ENCODE measurements at regions not wholly inside any gene's neighbourhood (a gene's known extent, or its start where the extent isn't known, plus 50 kb on each side); places are given as distances from the start of the nearest gene placed in this dataset.
A peak's percentile ranks its signal among the peaks of the same experiment; 100 is the strongest.

GRCh38 chr10:43746906-43747305, 98.2 kb upstream of the ZNF32 start:
- Histone ChIP-seq H3K4me1 (ENCODE audit: control insufficient read depth, insufficient read depth, low read length, poor library complexity, severe bottlenecking) (no peaks in the 10 kb centered on the region), H3K9me3 (ENCODE audit: control insufficient read depth in 2 of 2, low read length in 2 of 2) (no peaks in the 10 kb centered on the region), H3K27me3 (ENCODE audit: control insufficient read depth, insufficient read depth, low read length) (no peaks in the 10 kb centered on the region), H3K36me3 (ENCODE audit: control insufficient read depth, insufficient read depth, low read length) (no peaks in the 10 kb centered on the region), H3K4me3 (ENCODE audit: low read depth, low read length) (no peak overlapping the region), H3K27ac (ENCODE audit: insufficient read depth, low read length, poor library complexity, severe bottlenecking) (no peak overlapping the region)
- H3K27ac Mint-ChIP-seq = no peak overlapping the region
- no peaks in the 10 kb centered on the region for H3K36me3 Mint-ChIP-seq
- DNase-seq (no peak), ATAC-seq (ENCODE audit: low read depth in 2 of 2) (no peak)
- peaks cover 0 to 1% (median 0%) of the 10 kb centered on the region in 7 donors for H3K9me3 Mint-ChIP-seq
- no peaks in the 10 kb centered on the region for H3K4me1 Mint-ChIP-seq
- no peak overlapping the region for H3K4me3 Mint-ChIP-seq
- H3K27me3 Mint-ChIP-seq = peaks cover 5% of the 10 kb centered on the region

GRCh38 chr10:43739161-43739560, 90.5 kb upstream of the ZNF32 start:
- DNase-seq = no peak
- Histone ChIP-seq H3K36me3 (ENCODE audit: control insufficient read depth, insufficient read depth, low read length) (no peaks in the 10 kb centered on the region), H3K4me1 (ENCODE audit: control insufficient read depth, insufficient read depth, low read length, poor library complexity, severe bottlenecking) (no peaks in the 10 kb centered on the region), H3K4me3 (ENCODE audit: low read depth, low read length) (no peak overlapping the region), H3K27me3 (ENCODE audit: control insufficient read depth, insufficient read depth, low read length) (no peaks in the 10 kb centered on the region), H3K9me3 (ENCODE audit: control insufficient read depth in 2 of 2, low read length in 2 of 2) (no peaks in the 10 kb centered on the region), H3K27ac (ENCODE audit: insufficient read depth, low read length, poor library complexity, severe bottlenecking) (no peak overlapping the region)
- H3K4me3 Mint-ChIP-seq = no peak overlapping the region
- no peaks in the 10 kb centered on the region for H3K36me3 Mint-ChIP-seq
- H3K27ac Mint-ChIP-seq = no peak overlapping the region
- no peak for ATAC-seq (ENCODE audit: low read depth in 2 of 2)
- H3K27me3 Mint-ChIP-seq = peaks cover 8% of the 10 kb centered on the region
- peaks cover 0 to 11% (median 0%) of the 10 kb centered on the region in 4 donors for H3K4me1 Mint-ChIP-seq
- H3K9me3 Mint-ChIP-seq = peaks cover 0 to 4% (median 0%) of the 10 kb centered on the region in 7 donors

DNA sequence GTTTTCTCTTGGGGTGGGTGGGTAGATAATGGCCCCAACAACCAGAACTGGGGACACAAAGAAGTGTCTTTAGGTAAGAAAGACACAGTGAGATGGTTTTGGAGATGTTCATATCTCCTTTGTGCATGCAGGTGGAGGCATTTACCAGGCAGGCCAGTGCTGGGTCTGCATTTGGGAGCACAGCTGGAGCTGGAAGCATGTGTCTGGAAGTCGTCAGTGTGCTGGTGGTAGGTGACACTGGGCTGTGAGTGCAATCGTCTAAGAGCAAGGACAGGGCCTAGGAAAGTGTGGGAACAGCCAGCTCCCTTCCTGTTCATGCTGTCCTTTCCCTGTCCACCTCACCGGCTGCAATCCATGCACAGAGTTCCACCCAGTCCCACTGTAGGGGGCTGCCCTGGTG, 88.3 kb upstream of the ZNF32 start:
- Histone ChIP-seq H3K4me3 (ENCODE audit: low read depth, low read length) (no peak overlapping the region), H3K36me3 (ENCODE audit: control insufficient read depth, insufficient read depth, low read length) (no peaks in the 10 kb centered on the region), H3K27ac (ENCODE audit: insufficient read depth, low read length, poor library complexity, severe bottlenecking) (no peak overlapping the region), H3K27me3 (ENCODE audit: control insufficient read depth, insufficient read depth, low read length) (no peaks in the 10 kb centered on the region), H3K4me1 (ENCODE audit: control insufficient read depth, insufficient read depth, low read length, poor library complexity, severe bottlenecking) (no peaks in the 10 kb centered on the region), H3K9me3 (ENCODE audit: control insufficient read depth in 2 of 2, low read length in 2 of 2) (no peaks in the 10 kb centered on the region)
- no peak overlapping the region for H3K4me3 Mint-ChIP-seq
- H3K4me1 Mint-ChIP-seq = peaks cover 0 to 13% (median 0%) of the 10 kb centered on the region in 4 donors
- no peak for DNase-seq
- peaks cover 0 to 4% (median 2%) of the 10 kb centered on the region in 7 donors for H3K9me3 Mint-ChIP-seq
- no peak for ATAC-seq (ENCODE audit: low read depth in 2 of 2)
- peaks cover 7% of the 10 kb centered on the region for H3K27me3 Mint-ChIP-seq
- H3K27ac Mint-ChIP-seq = no peak overlapping the region
- H3K36me3 Mint-ChIP-seq = no peaks in the 10 kb centered on the region

DNA sequence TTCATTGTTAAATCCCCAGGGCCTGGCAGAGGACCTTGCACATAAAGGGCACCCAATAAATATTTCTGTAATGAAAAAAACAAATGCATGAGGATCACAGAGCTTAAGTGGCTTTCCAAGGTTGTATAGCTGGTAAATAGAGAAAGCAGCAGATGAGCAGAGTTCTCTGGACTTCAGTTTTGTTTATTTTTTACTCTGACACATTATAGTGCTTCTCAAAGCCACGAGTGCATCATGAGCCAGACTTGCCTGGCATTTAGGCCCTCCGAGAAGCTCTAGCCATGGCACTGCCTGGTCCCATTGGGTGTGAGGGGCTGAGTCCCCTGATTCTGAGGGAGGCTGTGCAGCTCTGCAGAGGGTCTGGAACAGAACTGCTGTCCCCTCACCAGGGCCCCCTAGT, 87.2 kb upstream of the ZNF32 start:
- peak overlapping the region in 1 of 3 donors; percentile 35 for H3K27ac Mint-ChIP-seq
- no peak for DNase-seq
- no peak for ATAC-seq (ENCODE audit: low read depth in 2 of 2)
- Histone ChIP-seq H3K27me3 (ENCODE audit: control insufficient read depth, insufficient read depth, low read length) (no peaks in the 10 kb centered on the region), H3K4me1 (ENCODE audit: control insufficient read depth, insufficient read depth, low read length, poor library complexity, severe bottlenecking) (no peaks in the 10 kb centered on the region), H3K4me3 (ENCODE audit: low read depth, low read length) (no peak overlapping the region), H3K27ac (ENCODE audit: insufficient read depth, low read length, poor library complexity, severe bottlenecking) (no peak overlapping the region), H3K9me3 (ENCODE audit: control insufficient read depth in 2 of 2, low read length in 2 of 2) (no peaks in the 10 kb centered on the region), H3K36me3 (ENCODE audit: control insufficient read depth, insufficient read depth, low read length) (no peaks in the 10 kb centered on the region)
- no peak overlapping the region for H3K4me3 Mint-ChIP-seq
- peaks cover 0 to 10% (median 2%) of the 10 kb centered on the region in 7 donors for H3K9me3 Mint-ChIP-seq
- peaks cover 8% of the 10 kb centered on the region for H3K27me3 Mint-ChIP-seq
- H3K4me1 Mint-ChIP-seq = peaks cover 0 to 13% (median 0%) of the 10 kb centered on the region in 4 donors
- H3K36me3 Mint-ChIP-seq = no peaks in the 10 kb centered on the region

GRCh38 chr10:43734716-43735115, 86.0 kb upstream of the ZNF32 start:
- ATAC-seq (ENCODE audit: low read depth in 2 of 2) = no peak
- Histone ChIP-seq H3K27me3 (ENCODE audit: control insufficient read depth, insufficient read depth, low read length) (no peaks in the 10 kb centered on the region), H3K36me3 (ENCODE audit: control insufficient read depth, insufficient read depth, low read length) (no peaks in the 10 kb centered on the region), H3K4me3 (ENCODE audit: low read depth, low read length) (no peak overlapping the region), H3K27ac (ENCODE audit: insufficient read depth, low read length, poor library complexity, severe bottlenecking) (no peak overlapping the region), H3K4me1 (ENCODE audit: control insufficient read depth, insufficient read depth, low read length, poor library complexity, severe bottlenecking) (no peaks in the 10 kb centered on the region), H3K9me3 (ENCODE audit: control insufficient read depth in 2 of 2, low read length in 2 of 2) (peaks cover 2 to 6% of the 10 kb centered on the region in 2 experiments)
- peaks cover 0 to 18% (median 2%) of the 10 kb centered on the region in 7 donors for H3K9me3 Mint-ChIP-seq
- no peaks in the 10 kb centered on the region for H3K36me3 Mint-ChIP-seq
- H3K27me3 Mint-ChIP-seq = peaks cover 12% of the 10 kb centered on the region
- H3K27ac Mint-ChIP-seq = no peak overlapping the region
- H3K4me3 Mint-ChIP-seq = no peak overlapping the region
- peaks cover 0 to 13% (median 0%) of the 10 kb centered on the region in 4 donors for H3K4me1 Mint-ChIP-seq
- no peak for DNase-seq

DNA sequence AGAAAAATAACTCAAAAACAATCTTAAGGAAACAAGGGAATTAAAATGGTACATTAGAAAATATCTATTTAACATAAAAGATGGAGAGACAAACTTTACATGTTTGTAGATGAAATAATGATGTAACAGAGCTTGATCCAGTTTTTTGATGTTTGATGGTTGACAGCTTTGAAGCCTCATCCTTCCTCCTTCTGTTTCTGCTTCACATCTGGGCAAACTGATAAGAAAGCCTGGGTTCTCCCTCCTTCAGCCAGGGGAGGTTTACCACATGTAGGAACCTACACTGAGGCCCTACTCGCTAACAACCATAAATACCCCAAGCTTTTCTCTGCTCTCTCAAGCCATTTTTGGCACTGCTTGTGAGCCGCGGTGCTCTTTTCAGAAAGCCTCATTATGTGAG, 82.8 kb upstream of the ZNF32 start:
- Mint-ChIP-seq H3K4me3 (no peak overlapping the region), H3K36me3 (no peaks in the 10 kb centered on the region), H3K27me3 (peaks cover 12% of the 10 kb centered on the region), H3K4me1 (peaks cover 0 to 13% (median 0%) of the 10 kb centered on the region in 4 donors), H3K27ac (peak overlapping the region in 1 of 3 donors; percentile 39), H3K9me3 (peaks cover 0 to 33% (median 6%) of the 10 kb centered on the region in 7 donors)
- Histone ChIP-seq H3K36me3 (ENCODE audit: control insufficient read depth, insufficient read depth, low read length) (no peaks in the 10 kb centered on the region), H3K27me3 (ENCODE audit: control insufficient read depth, insufficient read depth, low read length) (no peaks in the 10 kb centered on the region), H3K9me3 (ENCODE audit: control insufficient read depth in 2 of 2, low read length in 2 of 2) (peaks cover 3 to 6% of the 10 kb centered on the region in 2 experiments), H3K4me1 (ENCODE audit: control insufficient read depth, insufficient read depth, low read length, poor library complexity, severe bottlenecking) (no peaks in the 10 kb centered on the region), H3K4me3 (ENCODE audit: low read depth, low read length) (no peak overlapping the region), H3K27ac (ENCODE audit: insufficient read depth, low read length, poor library complexity, severe bottlenecking) (no peak overlapping the region)
- no peak for DNase-seq
- ATAC-seq (ENCODE audit: low read depth in 2 of 2) = no peak

- no peak overlapping the region for H3K27ac ChIP-seq (ENCODE audit: insufficient read depth, low read length, poor library complexity, severe bottlenecking)
- H3K9me3 ChIP-seq (ENCODE audit: control insufficient read depth in 2 of 2, low read length in 2 of 2) = peaks cover 10 to 12% of the 10 kb centered on the region in 2 experiments
- H3K9me3 Mint-ChIP-seq = peaks cover 3 to 44% (median 10%) of the 10 kb centered on the region in 7 donors
- no peak for ATAC-seq (ENCODE audit: low read depth in 2 of 2)
- H3K36me3 Mint-ChIP-seq = no peaks in the 10 kb centered on the region
- H3K36me3 ChIP-seq (ENCODE audit: control insufficient read depth, insufficient read depth, low read length) = no peaks in the 10 kb centered on the region
- H3K4me3 Mint-ChIP-seq = no peak overlapping the region
- no peak overlapping the region for H3K27ac Mint-ChIP-seq
- H3K27me3 Mint-ChIP-seq = peaks cover 16% of the 10 kb centered on the region
- DNase-seq = no peak
- no peak overlapping the region for H3K4me3 ChIP-seq (ENCODE audit: low read depth, low read length)
- H3K4me1 ChIP-seq (ENCODE audit: control insufficient read depth, insufficient read depth, low read length, poor library complexity, severe bottlenecking) = no peaks in the 10 kb centered on the region
- no peaks in the 10 kb centered on the region for H3K4me1 Mint-ChIP-seq
- H3K27me3 ChIP-seq (ENCODE audit: control insufficient read depth, insufficient read depth, low read length) = no peaks in the 10 kb centered on the region
These were observed 79.7 kb upstream of the ZNF32 start for GRCh38 chr10:43728425-43728824.

GRCh38 chr10:43727935-43728334, 79.3 kb upstream of the ZNF32 start:
- Mint-ChIP-seq H3K27ac (no peak overlapping the region), H3K9me3 (peaks cover 3 to 44% (median 10%) of the 10 kb centered on the region in 7 donors), H3K36me3 (no peaks in the 10 kb centered on the region), H3K4me3 (no peak overlapping the region), H3K4me1 (no peaks in the 10 kb centered on the region), H3K27me3 (peaks cover 16% of the 10 kb centered on the region)
- Histone ChIP-seq H3K27me3 (ENCODE audit: control insufficient read depth, insufficient read depth, low read length) (no peaks in the 10 kb centered on the region), H3K4me1 (ENCODE audit: control insufficient read depth, insufficient read depth, low read length, poor library complexity, severe bottlenecking) (no peaks in the 10 kb centered on the region), H3K9me3 (ENCODE audit: control insufficient read depth in 2 of 2, low read length in 2 of 2) (peaks cover 10 to 12% of the 10 kb centered on the region in 2 experiments), H3K4me3 (ENCODE audit: low read depth, low read length) (no peak overlapping the region), H3K27ac (ENCODE audit: insufficient read depth, low read length, poor library complexity, severe bottlenecking) (no peak overlapping the region), H3K36me3 (ENCODE audit: control insufficient read depth, insufficient read depth, low read length) (no peaks in the 10 kb centered on the region)
- no peak for ATAC-seq (ENCODE audit: low read depth in 2 of 2)
- no peak for DNase-seq
